NCI-H1694 (cell line): ENCODE measurements at regions not wholly inside any gene's neighbourhood (a gene's known extent, or its start where the extent isn't known, plus 50 kb on each side); places are given as distances from the start of the nearest gene placed in this dataset.

Source experiments
- DNase-seq: peaks from one replicate; lab custom pipeline; 2025; lab: John Stamatoyannopoulos, UW

DNA sequence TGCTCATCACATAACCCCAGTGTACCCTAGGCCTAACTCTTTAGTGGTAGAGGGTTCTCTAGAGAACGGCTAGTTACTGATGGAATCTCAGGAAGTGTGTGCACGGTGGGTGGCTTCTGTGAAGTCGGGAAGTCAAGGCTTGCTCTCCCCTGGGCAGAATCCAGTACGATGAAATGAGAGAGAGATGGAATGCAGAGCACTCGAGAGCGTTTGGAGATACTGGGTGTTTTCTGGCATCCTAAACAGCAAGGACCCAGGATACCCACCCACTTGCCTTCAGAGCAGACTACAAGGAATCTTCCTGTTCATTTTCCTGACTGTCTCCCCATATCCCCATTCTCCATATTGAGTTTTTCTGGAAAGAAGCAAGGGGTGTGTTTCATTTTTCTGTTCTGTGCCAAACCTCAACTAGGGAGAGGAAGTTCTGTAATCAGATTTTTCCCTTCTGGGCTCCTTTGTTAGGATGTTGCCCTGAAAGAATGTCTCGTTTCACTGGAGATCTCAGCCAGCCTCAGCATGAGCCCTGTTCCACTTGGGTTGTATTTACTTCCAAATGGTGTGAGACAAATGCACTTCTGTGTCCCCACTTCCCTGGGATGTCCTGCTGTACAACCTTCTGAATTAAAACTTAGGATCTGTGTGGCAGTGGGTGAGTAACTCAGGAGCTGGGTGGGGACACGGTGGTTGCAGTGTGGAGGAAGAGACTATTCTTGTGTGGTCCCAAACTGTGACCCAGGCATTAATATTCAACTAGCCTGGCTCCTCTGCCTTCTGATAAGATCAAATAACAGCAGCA lies 108.9 kb upstream of the SPRY4 start:
- DNase-seq: no peak

DNA sequence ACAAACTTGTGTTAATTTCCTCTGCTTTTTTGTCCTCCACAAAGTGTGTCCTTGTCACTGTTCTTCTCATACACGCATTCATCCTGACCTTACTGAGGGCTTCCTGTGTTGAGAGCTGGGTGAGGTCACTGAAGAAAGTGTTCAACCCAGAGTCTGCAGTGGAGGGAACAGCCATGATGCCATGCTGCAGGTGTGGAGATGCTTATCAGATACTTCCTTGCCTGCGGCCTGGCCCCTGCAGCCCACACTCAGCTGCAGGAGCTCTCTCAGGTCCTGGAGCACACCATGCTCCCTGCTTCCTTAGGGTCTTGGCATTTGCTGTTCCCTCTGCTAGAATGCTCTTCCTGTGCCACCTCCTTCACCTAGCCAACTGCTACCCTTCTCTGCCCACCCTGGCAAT lies 108.1 kb upstream of the SPRY4 start:
- DNase-seq: no peak

DNA sequence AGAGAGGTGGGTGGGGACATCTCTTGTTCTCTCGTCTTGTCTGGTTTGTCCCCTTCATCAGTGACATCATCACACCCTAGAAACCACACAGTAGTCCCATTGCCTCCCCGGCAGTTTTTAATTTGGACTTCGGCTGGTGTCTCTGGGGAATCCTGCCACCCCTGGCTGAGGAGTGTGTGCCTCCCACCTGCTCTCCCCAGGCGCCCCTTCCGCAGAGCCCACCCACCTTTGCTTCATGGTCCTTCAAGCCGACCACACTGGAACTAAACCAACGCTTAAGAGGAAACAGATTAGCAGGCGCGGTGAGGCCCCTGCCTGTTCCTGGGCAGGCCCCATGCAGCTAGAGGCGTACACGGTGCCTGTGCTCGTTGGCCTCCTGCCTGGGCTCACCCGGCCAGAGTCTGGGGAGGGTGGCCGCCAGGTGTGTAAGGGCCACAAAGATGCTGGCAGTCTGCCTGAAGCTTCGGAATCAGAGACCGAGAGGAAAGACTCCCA lies 107.6 kb upstream of the SPRY4 start:
- no peak for DNase-seq

DNA sequence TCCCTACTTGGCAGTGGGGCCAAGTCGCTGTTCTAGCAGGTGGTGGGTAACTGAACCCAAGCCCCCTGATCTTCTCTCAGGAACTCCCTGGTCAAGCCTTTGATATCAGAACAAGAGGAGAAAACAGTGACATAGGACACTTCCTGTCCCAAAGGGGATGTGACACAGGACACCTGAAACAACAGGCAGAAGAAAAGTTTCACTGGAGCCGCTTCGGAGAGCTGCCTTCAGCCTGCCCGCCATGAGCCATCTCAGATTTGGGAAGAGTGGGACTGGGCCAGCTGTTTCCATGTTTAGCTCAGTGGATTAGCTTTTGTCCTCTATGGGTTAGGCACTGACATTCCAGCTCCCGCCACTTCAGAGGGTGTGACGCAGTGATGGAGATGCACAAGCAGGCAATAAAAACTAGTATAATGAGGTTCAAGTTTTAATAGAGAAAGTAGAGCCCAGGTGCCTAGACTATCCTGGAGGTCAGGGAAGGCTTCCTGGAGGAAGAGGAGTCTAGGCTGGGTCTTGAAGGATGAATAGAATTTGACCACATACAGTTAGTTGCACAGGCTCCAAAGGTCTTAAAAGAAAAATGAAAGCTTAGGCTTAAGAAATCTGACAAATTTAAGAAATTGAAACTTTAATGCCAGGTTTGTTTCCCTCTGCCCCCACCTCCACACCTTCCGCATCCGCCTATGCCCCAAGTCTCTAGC lies 104.1 kb upstream of the SPRY4 start:
- DNase-seq: no peak

DNA sequence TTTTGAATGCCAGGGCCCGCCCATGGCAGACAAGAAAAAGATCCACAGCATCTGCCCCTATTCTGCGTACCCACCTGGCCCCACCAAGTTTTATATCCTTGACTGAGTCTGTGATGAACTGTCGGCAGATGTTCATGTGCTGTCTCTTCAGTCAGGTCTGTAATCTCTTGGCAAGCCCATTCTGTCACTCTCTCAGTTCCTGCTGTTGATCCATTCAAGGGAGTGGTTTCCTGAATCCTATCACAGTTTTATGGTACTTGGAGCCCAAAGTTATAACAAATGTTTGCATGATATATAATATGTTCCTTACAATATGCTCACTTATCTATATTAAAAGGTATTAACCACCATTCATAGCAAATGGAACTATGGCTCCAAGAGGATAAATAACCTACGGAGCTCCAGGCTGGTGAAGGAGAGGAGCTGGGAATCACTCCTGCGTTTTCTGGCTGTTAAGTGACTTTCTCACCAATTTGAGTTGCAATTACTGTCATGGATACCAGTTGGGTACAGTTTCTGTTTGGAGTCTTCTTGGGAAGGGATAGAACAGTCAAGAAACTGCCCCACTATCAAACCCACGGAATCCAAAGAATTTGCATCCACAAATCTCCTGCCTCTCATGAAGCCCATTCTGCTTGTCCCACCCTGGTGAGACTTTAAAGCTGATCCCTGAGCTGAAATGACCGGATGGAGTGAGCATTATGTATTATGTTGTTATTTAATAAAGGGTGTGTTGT lies 103.4 kb upstream of the SPRY4 start:
- DNase-seq: no peak

DNA sequence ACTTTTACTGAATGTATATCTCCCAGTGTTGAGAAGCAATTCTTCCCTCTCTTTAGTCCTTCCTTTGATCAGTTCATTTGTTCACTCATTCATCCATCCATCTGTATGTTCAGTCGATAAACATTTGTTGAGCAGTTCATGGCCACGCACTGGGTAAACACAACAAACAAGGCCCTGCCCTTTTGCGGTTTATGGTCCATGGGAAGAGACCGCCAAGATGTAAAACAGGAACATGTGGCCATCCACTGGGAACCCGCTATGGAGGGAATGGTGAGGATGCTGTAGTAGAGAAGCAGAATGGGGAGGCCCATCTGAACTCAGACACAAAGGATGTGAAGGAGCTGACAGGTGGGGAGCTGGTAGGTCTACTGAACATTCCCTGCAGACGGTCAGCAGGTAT lies 102.7 kb upstream of the SPRY4 start:
- DNase-seq: no peak

DNA sequence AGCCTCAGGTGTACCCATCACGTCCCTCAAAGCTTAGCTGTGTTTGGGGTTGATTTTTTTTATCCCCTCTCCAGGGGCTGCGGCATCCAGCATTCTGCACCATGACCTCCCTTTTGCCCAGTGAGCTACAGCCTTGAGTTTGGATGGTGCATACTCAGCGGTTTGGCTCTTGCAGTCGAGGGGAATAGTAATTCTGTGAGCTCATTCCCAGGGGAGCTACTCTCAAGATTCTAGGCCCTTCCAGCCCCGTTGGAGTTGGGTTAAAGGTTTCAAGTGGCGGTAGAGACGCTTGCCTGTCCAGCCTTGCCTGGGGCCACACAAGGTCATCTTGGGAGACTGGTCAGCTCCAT lies 102.2 kb upstream of the SPRY4 start:
- no peak for DNase-seq

DNA sequence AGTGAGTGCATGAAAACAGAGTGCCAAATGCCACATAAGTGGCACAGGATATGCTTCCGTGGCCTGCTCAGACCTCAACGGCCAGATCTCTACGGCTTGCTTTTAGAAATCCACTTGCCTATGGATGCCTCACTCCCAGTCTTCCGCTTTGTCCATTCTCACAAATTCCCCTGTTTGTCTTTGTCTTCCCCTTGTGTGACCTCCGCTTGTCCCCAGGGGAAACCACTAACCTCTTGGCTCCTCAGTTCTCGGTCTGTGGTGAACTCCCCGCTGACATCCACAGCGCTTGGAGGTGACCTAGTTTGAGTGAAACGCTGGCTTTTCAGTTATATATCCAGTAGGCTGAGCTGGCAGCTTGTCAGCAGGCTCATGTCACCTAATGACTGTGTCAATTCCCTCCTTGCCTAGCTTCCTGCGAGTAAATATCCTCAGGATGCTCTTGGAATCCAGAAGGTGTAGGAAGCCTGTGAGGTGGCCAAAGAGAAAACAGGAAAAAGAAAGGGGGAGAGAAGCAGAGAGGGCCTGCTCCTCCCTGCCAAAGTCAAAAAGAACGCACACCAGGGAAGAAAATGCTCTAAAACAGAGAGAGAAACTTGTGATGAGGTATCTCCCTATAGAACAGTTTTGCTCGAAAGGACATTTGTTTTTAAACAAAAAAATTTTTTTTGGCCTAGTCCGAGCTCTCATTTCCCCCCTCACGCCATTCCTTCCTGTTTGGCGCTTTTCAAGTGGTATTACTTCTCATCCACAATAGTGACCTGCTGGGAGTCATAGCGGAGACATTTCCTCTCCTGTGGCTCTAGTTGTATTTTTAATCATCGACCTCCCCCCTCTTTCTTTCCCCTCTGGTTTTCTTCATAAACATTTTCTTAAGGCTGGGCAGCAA lies 101.6 kb upstream of the SPRY4 start:
- DNase-seq: no peak

DNA sequence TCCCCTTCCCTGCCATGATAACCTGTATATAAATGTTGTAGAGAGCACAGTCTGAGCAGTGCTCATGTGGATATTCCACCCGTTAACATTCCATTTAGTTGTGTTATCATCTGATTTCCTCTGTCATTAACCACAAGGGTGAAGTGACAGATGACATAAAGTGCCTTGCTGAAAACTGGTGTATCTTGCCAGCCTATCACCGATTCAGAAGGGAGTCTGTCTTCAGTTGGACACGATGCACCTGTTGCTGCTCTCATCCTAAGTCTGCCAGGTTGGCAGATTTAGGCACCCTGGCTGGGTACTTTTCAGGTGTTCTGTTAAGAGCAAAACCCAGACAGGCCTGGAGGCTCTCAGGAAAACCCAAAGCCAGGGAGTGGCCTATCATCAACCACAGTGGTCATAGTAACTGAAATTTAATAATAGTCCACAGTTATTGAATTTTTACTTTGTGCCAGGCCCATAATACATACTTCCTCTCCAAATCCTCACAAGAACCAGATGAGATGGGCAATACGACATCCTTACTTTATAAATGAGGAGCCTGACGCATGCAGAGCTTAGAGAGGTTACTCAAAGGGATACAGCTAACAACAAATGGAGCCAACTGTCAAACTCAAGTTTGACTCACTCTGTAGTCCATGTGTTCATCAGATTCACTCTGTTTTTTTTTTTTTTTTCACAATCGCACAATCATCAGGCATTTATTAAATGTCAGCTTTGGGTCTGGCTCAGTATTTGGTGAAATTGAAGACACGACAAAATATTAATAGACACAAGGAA lies 100.7 kb upstream of the SPRY4 start:
- no peak for DNase-seq

DNA sequence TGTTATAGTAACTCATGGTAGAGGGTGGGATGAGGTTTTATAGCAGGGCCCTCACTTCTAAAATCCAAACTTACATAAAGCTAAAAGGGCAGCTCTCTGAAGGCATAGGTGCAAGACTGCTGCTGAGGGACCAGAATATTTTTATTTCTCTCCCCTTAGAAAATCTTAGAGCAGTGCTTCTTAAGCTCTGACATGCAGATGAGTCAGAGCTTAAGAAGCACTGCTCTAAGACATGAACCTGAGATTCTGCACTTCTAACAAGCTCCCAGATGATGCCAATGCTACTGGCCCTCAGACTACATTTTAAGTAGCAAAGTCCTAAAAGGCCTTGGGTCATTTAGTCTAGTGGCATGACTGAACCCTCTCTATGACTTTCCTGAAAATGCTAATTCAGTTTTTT lies 97.6 kb upstream of the SPRY4 start:
- DNase-seq: no peak

DNA sequence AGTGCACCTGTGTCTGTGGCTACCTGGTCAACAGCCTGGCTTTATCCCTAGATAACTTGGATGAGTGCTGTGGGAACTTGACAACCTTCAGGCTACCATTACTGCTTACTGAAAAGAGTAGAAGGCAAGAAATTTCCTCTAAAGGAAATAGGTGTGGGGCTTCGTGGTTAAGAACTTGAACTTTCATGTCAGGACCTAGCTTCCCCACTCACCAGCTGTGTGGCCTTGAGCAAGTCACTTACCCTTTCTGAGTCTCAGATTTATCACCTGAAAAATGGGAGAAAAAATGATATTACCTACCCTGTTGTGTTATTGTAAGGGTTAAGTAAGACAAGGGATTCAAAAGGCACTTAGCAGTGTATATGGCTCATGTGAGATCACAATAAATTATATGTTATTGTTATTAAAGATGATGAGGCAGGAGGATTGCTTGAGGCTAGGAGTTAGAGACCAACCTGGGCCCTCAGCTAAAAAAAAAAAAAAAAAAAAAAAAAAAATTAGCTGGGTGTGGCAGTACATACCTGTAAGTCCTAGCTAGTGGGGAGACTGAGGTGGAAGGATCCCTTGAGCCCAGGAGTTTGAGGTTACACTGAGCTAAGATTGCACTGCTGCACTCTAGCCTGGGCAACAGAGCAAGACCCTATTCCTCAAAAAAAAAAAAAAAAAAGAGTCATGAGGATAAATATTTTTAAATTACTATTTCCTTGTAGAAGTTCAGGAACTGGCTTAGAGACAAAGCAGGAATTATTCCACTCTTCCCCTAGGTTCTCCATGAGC lies 97.0 kb upstream of the SPRY4 start:
- no peak for DNase-seq

DNA sequence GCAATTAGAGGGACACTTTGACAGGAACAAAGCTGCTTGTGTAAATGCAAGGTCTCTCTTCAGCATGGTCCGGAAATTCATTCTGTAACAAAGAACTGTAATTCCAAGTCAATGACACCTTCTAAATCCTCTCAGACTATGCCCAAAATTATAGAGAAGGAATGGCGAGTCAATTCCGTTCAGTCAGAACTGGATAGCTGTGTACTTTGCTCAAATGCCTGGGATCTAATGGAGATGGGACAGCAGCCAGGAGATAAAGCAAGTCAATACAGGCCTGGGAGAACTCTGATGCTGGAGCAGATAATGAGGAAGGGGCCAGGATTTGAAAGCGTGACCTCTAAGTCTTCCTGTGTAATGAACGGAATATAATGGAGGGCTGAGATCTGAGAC lies 96.4 kb upstream of the SPRY4 start:
- no peak for DNase-seq

DNA sequence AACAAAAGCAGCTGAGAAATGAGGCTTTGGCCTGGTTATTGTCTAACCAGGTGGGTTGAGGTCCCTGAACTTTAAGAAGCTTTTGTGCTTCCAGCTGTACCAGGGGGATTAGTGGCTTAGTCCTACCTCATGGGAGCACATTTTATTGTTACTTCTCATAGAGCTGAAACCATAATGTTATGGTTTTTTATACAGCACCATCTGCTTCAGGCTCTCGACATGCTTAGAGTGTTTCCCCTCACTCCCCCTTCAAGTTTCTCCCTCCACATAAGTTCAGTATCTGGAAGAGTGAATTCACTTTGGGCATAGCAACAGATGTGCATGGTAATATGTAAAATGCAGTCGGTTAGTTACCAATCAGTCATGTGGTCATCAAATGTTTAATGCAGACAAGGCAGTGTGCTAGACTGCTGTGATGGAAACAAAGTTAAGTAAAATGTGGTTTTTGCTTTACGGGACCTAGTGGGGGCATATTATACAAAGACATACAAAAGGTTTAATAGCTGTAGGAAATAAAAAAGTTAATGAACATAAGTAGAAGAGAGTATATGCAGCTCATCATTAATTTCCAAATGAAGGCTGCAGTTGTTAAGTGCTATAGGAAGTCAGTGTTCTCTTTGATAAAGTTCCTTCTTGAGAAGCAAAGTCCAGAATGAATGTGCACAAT lies 95.9 kb upstream of the SPRY4 start:
- peak; percentile 38 for DNase-seq

DNA sequence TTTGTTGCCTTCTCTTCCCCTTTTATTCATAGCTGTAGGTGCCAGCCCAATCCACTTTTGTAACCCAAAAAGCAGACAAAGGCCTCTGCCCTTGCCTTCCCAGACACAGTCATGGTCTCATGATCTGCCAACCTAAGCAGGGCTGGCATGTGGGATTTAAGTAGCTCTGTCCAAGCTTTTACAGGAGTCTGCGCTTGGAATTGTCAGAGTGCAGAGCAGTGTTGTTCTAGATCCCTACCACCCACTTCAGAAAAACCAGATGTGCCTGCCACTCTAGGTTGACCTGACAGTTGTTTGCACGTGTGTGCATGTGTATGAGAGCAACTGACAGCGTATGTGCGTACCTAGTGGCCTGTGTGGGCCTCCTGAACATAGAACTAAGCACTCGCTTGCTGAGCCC lies 87.8 kb upstream of the SPRY4 start:
- DNase-seq: no peak

DNA sequence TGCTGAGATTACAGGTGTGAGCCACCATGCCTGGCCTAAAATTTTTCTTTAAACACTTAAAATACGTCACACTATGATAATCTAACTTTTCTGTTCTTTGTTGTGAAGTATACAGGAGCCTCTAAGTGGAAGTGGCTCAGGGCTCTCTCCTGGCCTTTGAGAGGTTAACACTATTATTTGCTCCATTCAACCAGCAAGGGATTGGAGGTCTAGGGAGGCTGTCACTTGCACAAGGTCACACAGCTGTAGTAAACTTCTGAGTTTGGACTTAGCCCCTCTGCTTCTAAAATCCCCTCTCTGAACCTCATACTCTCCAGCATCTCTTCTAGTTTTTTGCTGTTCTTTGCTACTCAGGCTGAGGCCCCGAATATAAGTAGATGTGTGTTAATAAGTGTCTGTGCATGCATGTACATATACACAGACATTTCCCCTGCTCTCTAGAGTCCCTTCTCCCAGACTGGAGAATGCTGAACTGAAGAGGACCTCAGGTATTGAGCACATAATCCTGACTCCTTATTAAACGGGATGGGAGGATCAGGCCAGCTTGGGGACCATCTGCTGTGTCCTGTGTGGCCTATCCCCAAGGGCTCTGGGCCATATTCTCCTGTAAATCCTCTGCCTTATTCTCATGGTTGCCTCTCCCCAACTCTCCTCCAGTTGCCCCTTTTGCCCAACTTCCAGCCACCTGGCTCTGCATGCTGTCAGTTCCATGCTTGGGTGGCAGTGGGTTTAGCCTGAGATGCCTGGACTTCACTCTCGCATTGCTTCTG lies 87.0 kb upstream of the SPRY4 start:
- no peak for DNase-seq

DNA sequence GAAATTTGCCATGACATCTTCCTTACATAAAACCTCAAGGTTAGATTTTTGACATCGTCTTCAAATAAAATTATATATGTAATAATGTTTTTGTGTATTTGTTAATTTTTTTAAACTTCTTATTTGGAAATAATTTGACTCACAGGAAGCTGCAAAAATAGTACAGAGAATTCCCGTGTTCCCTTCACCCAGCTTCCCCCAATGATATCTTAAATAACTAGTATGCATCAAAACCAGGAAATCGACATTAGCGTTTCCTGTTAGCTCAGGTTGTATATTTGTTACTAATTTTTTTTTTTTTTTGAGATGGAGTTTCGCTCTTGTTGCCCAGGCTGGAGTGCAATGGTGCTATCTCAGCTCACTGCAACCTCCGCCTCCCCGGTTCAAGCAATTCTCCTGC lies 86.3 kb upstream of the SPRY4 start:
- no peak for DNase-seq

DNA sequence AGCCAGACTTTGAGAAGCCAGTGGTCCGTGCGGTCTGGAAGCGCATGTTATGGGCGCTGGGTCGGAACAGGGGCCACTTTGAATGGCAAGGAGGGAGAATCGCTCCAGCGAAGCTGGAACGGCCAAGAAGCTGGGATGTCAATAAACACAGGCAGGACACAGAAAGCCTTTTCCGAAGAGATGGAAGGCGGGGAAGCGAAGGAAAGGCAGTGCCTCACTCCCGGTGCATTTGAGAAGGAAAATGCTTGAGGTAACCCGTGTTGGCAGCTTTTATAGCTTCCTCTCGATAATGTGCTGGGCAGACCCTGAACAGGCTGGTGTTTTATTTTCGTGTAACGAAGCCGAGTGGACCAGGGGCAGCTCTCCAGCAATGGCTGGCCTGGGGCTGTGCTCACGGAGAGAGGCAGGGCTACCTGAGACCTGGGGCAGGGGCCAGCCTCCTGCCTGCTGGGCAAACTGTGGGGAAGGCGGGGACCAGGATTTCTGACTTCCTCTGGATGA lies 84.2 kb upstream of the SPRY4 start:
- DNase-seq: no peak

DNA sequence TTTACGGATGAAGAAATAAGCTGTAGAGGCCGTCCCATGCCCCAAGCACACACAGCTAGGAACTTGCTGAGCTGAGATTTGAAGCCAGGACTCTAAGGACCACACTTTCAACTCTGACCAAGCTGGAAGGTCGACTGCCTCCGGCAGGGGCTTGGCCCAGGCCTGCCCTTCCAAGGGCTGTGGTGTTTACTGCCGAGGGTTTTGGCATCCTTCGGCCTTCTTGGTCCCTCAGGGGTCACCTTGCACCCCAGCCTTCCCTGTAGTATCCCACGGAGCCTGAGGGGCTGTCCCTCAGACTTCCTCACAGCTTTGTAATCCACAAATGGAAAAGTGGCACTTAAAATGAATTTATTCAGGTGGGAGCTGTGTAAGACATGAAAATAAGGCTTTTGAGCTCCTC lies 83.7 kb upstream of the SPRY4 start:
- DNase-seq: no peak

DNA sequence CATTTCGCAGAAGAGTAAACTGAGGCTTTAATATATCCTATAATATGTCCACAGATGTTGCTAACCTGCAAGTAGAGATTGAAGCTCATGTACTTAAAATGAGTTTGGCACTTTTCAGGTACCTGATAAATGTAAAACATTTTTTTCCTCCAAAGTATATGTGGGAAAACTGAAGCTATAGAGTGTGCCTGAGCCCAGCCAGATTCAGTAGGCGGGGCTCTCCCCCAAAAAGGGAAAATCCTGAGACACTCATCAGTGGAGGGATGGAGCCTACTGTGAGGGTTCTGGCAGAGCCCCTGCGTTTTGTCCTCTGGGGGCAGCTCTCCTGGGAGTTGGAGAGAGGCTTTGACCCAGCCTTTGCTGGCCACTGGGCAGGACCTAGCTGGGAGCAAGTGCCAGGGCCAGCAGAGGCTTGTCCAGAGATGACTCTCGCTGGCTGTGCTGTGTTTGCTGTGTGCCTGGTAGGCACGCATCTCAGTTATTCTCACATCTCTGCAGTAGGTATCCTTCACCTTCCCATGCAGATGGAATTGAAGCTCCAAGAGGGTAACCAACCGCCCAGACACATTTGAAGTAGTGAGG lies 81.1 kb upstream of the SPRY4 start:
- no peak for DNase-seq
